ENCODE measurements at regions not wholly inside any gene's neighbourhood (a gene's known extent, or its start where the extent isn't known, plus 50 kb on each side); places are given as distances from the start of the nearest gene placed in this dataset.

DNA sequence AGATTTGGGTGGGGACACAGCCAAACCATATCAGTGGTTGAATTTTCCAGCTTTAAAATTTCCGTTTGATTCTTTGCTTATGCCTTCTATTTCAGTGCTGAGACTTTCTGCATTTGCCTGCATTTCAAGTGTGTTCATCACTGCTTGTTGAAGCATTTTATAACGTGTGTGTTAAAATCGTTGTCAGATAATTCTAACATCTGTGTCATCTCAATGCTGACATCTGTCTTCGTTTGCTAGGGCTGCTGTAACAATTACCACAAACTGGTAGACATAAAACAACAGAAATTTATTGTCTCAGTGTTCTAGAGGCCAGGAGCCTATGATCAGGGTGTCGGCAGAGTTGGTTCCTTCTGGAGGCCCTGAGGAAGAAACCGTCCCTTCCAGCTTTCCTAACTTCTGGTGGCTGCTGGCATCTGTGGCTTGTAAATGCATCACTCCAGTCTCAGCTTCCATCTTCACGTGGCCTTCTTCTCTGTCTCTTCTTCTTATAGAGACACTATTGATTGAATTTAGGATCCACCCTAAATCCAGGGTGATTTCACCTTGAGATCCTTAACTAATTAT, 71.1 kb upstream of the SDK1 start:
- TF ChIP-seq, protein P1, sequence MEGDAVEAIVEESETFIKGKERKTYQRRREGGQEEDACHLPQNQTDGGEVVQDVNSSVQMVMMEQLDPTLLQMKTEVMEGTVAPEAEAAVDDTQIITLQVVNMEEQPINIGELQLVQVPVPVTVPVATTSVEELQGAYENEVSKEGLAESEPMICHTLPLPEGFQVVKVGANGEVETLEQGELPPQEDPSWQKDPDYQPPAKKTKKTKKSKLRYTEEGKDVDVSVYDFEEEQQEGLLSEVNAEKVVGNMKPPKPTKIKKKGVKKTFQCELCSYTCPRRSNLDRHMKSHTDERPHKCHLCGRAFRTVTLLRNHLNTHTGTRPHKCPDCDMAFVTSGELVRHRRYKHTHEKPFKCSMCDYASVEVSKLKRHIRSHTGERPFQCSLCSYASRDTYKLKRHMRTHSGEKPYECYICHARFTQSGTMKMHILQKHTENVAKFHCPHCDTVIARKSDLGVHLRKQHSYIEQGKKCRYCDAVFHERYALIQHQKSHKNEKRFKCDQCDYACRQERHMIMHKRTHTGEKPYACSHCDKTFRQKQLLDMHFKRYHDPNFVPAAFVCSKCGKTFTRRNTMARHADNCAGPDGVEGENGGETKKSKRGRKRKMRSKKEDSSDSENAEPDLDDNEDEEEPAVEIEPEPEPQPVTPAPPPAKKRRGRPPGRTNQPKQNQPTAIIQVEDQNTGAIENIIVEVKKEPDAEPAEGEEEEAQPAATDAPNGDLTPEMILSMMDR (optimal IDR thresholded peaks at IDR 0.05 in 1 of 3, IDR thresholded peaks at IDR 0.05 in 1 of 3, conservative IDR thresholded peaks at IDR 0.05 in 1 of 3; ENCODE audit: extremely low read depth in 1 of 3, insufficient read depth in 2 of 3, low read length in 3 of 3), result no peak
- TF ChIP-seq EZH2 (IDR thresholded peaks at IDR 0.05; ENCODE audit: low read length), result no peak

All from keratinocyte (primary cell).